Esophagus muscularis mucosa (tissue), 4 donors: ENCODE measurements at regions not wholly inside any gene's neighbourhood (a gene's known extent, or its start where the extent isn't known, plus 50 kb on each side); places are given as distances from the start of the nearest gene placed in this dataset.

Experiments used
- DNase-seq: peaks from one replicate; pipeline ENCODE4 v3.0.0-alpha.2; 2017; ENCODE audit errors: extremely low spot score
- H3K27ac ChIP-seq, 4 donors: fragments of 200-600 bp; sonication (generic); replicated peaks in 1 of 4; 1 replicate in 3 of 4; 2 replicates in 1 of 4; pipeline ENCODE4 v1.5.1; 2016 to 2019; ENCODE audit warnings: mild to moderate bottlenecking in 1 of 4
- H3K27me3 ChIP-seq, 4 donors: fragments of 200-600 bp; sonication (generic); one replicate each; pipeline versions ENCODE4 v1.5.1 to v1.6.0; 2016 to 2019
- H3K36me3 ChIP-seq, 4 donors: fragments of 200-600 bp; sonication (generic); one replicate each; pipeline ENCODE4 v1.5.1; 2016 to 2019
- H3K4me1 ChIP-seq, 4 donors: fragments of 200-600 bp; sonication (generic); one replicate each; pipeline ENCODE4 v1.5.1; 2016 to 2019
- H3K4me3 ChIP-seq, 4 donors: fragments of 200-600 bp; sonication (generic); 1 replicate in 2 of 4; 2 replicates in 2 of 4; pipeline ENCODE4 v1.5.1; 2016 to 2019; ENCODE audit warnings: mild to moderate bottlenecking in 4 of 4, moderate library complexity in 1 of 4
- H3K9me3 ChIP-seq, 4 donors: fragments of 200-600 bp; sonication (generic); 1 replicate in 3 of 4; 2 replicates in 1 of 4; pipeline ENCODE4 v1.5.1; 2016 to 2019
- EP300 ChIP-seq: sonication (generic); formaldehyde crosslinking; IDR thresholded peaks from one replicate; pipeline ENCODE4 v1.6.1; 2017; ENCODE audit warnings: antibody characterized with exemption
- POLR2A ChIP-seq: fragments of 450-650 bp; IDR thresholded peaks from one replicate; pipeline ENCODE4 v1.6.1; 2017; ENCODE audit warnings: antibody characterized with exemption, moderate library complexity, mild to moderate bottlenecking, low read depth
- POLR2AphosphoS5 ChIP-seq, 2 donors: sonication (generic); formaldehyde crosslinking; IDR thresholded peaks; one replicate each; pipeline ENCODE4 v1.6.1; 2017; ENCODE audit warnings: antibody characterized with exemption in 2 of 2
- WGBS: methylation state at CpG from one replicate; pipeline ENCODE4 v1.1.5; 2018; 5-methylcytosine and 5-hydroxymethylcytosine counted together
- intact Hi-C: fragments of 100-400 bp; cut with DNase I; formaldehyde crosslinking; loops from one replicate; pipeline ENCODE4 v1.15.1; 2023
- TF ChIP-seq, protein P1 (sequence below), 3 experiments: fragments of 200-600 bp in 2 of 3; fragments of 450-650 bp in 1 of 3; sonication (generic) in 2 of 3; IDR thresholded peaks; one replicate each; pipeline ENCODE4 v1.5.1; 2017 to 2019; ENCODE audit warnings: antibody characterized with exemption in 3 of 3, mild to moderate bottlenecking in 2 of 3, moderate library complexity in 1 of 3

GRCh38 chr18:6649421-6650126 lies 79.9 kb upstream of the ARHGAP28 start:
- intact Hi-C loops = no loop called here
- Histone ChIP-seq H3K9me3 (no peaks in the 10 kb centered on the region), H3K27ac (no peak overlapping the region), H3K36me3 (no peaks in the 10 kb centered on the region), H3K27me3 (no peaks in the 10 kb centered on the region), H3K4me3 (no peak overlapping the region), H3K4me1 (peaks cover 0 to 39% (median 16%) of the 10 kb centered on the region in 4 donors)
- TF ChIP-seq, protein P1, sequence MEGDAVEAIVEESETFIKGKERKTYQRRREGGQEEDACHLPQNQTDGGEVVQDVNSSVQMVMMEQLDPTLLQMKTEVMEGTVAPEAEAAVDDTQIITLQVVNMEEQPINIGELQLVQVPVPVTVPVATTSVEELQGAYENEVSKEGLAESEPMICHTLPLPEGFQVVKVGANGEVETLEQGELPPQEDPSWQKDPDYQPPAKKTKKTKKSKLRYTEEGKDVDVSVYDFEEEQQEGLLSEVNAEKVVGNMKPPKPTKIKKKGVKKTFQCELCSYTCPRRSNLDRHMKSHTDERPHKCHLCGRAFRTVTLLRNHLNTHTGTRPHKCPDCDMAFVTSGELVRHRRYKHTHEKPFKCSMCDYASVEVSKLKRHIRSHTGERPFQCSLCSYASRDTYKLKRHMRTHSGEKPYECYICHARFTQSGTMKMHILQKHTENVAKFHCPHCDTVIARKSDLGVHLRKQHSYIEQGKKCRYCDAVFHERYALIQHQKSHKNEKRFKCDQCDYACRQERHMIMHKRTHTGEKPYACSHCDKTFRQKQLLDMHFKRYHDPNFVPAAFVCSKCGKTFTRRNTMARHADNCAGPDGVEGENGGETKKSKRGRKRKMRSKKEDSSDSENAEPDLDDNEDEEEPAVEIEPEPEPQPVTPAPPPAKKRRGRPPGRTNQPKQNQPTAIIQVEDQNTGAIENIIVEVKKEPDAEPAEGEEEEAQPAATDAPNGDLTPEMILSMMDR (IDR thresholded peaks at IDR 0.05) = no peak
- TF ChIP-seq POLR2A (no peak), POLR2AphosphoS5 (IDR thresholded peaks at IDR 0.05) (no peak), EP300 (no peak)
- WGBS = 58% methylated on average over 3 of the region's 3 CpGs
- no peak for DNase-seq

DNA sequence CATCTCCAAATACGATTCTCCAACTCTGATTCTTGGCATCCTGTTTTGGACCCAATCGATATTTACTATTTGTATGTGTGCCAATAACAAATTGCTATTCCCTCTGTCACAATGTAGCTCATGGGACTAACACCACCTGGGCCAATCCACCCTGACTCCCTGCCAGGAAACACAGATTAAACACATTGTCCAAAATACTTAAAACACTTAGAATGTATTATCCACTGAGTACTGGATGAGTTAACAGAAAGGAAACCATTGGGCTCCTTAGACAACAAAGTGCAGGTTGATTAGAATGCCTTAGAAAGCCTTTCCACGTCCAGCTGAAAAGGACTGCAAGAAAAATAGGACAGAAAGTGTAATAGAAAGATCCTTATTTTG lies 79.4 kb upstream of the ARHGAP28 start:
- intact Hi-C loops = no loop called here
- Histone ChIP-seq H3K36me3 (no peaks in the 10 kb centered on the region), H3K4me1 (peaks cover 0 to 39% (median 15%) of the 10 kb centered on the region in 4 donors), H3K27ac (no peak overlapping the region), H3K27me3 (no peaks in the 10 kb centered on the region), H3K4me3 (no peak overlapping the region), H3K9me3 (no peaks in the 10 kb centered on the region)
- DNase-seq = no peak
- WGBS = 28% methylated on average over 3 of the region's 3 CpGs
- TF ChIP-seq POLR2AphosphoS5 (IDR thresholded peaks at IDR 0.05) (no peak), EP300 (no peak), POLR2A (no peak)
- TF ChIP-seq, protein P1 (IDR thresholded peaks at IDR 0.05) = no peak

- intact Hi-C loops = no loop called here
- H3K36me3 ChIP-seq = no peaks in the 10 kb centered on the region
- H3K27ac ChIP-seq = no peak overlapping the region
- H3K9me3 ChIP-seq = no peaks in the 10 kb centered on the region
- WGBS = 60% methylated on average over 6 of the region's 6 CpGs
- peaks cover 0 to 39% (median 15%) of the 10 kb centered on the region in 4 donors for H3K4me1 ChIP-seq
- no peaks in the 10 kb centered on the region for H3K27me3 ChIP-seq
- no peak overlapping the region for H3K4me3 ChIP-seq
- no peak for DNase-seq
- no peak for TF ChIP-seq POLR2AphosphoS5 (IDR thresholded peaks at IDR 0.05)
- TF ChIP-seq, protein P1 (IDR thresholded peaks at IDR 0.05) = no peak
- TF ChIP-seq POLR2A = no peak
- no peak for TF ChIP-seq EP300
These were observed 78.8 kb upstream of the ARHGAP28 start for GRCh38 chr18:6650747-6651146.

GRCh38 chr18:6652098-6652497 lies 77.4 kb upstream of the ARHGAP28 start:
- Histone ChIP-seq H3K4me1 (peaks cover 0 to 25% (median 13%) of the 10 kb centered on the region in 4 donors), H3K27me3 (no peaks in the 10 kb centered on the region), H3K9me3 (no peaks in the 10 kb centered on the region), H3K27ac (no peak overlapping the region), H3K36me3 (no peaks in the 10 kb centered on the region), H3K4me3 (no peak overlapping the region)
- TF ChIP-seq POLR2AphosphoS5 (IDR thresholded peaks at IDR 0.05) (no peak), POLR2A (no peak), EP300 (no peak)
- TF ChIP-seq, protein P1 (IDR thresholded peaks at IDR 0.05) = no peak
- intact Hi-C loops = no loop called here
- DNase-seq = no peak

- H3K9me3 ChIP-seq = no peaks in the 10 kb centered on the region
- no peaks in the 10 kb centered on the region for H3K36me3 ChIP-seq
- WGBS = 82% methylated on average over 2 of the region's 2 CpGs
- no peaks in the 10 kb centered on the region for H3K27me3 ChIP-seq
- H3K27ac ChIP-seq = no peak overlapping the region
- intact Hi-C loops = no loop called here
- H3K4me3 ChIP-seq = no peak overlapping the region
- no peak for DNase-seq
- H3K4me1 ChIP-seq = peaks cover 0 to 20% (median 12%) of the 10 kb centered on the region in 4 donors
- TF ChIP-seq POLR2A = no peak
These were observed 75.6 kb upstream of the ARHGAP28 start for GRCh38 chr18:6653880-6654279.
